GM18511 (cell line): ENCODE measurements at regions not wholly inside any gene's neighbourhood (a gene's known extent, or its start where the extent isn't known, plus 50 kb on each side); places are given as distances from the start of the nearest gene placed in this dataset.

ENCODE experiments used
- ATAC-seq: cut with Tn5 transposase; IDR thresholded peaks from one replicate; pipeline ENCODE4 v1.9.1; 2021; ENCODE audit warnings: mild to moderate bottlenecking, moderate library complexity; ENCODE audit not compliant: unreplicated experiment

DNA sequence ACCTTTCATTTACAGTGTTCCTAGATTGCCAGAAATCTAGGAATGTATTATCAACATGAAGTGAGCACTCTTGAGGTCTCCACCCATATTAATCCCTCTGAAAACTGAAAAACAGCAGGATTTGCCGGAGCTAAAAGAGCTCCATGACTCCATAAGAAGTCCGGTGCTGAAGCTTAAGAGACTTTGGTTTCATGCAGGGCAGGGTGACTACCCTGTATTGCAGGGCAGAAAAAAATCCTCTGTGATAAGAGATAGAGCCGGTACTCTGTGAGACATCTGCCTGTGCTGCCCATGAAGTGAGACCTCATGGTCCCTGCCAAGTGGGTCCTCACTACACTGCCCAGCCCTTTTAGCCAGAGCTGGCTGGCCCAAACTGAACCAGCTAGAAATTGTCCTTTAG lies 127.2 kb upstream of the NPY2R start:
- no peak for ATAC-seq

DNA sequence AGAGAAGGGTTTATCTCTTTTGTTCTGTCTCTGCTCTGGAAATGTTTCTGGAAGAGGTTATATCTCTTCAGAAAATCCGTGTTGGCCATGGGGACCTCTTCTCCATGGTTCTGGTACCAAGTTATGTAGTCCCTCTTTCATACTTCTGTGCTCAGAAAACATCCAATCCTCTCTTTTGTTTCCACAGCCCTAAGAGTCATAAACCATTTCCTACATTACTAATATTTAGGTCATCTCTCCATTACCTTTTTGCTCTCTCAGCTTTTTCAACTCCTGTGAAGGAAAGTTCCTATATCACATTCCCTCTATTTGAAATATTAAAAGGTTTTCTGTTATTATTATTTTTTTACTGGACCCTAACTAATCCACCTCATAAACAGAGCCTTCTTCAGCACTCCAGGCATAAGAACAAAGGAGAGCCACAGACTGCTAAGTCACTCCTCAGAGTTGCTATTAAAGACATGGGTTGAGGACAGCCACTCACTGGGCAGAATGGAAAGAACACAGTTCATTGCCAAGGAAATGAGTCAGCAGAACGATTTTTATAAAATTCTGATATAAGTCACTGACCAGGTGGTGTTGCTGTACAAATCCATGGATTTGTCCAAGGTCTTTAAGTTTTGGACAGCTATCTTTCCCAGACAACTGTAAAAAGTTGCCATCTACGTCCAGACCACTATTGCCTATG lies 122.4 kb upstream of the NPY2R start:
- ATAC-seq, result no peak

DNA sequence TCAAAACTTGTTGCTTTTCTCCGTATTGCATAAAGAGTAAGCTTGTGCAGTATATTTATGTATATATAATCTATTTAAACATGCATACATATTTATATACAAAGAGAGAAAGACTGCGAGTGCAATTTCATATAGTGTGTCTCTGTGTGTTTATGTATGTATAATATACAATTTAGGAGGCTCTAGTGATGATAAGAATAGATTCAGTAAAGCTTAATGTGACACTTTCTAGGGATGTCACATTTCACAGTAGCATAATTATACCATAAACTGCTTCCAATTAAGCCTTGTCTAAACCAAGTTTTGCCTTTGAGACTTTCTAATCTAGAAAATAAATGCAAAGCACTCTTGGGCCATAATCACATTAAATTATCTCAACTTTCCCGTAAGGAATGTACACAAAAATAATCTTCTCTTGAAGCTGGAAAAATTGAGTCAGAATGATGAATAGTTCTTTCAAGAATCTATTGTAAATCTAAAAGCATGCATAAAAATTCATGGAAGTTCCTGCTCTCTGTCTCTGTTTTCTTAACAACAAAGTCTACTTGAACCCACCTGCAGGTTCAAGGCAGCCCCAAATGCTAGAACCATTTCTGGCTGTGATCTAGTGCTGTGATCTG lies 114.1 kb upstream of the NPY2R start:
- ATAC-seq, result no peak

DNA sequence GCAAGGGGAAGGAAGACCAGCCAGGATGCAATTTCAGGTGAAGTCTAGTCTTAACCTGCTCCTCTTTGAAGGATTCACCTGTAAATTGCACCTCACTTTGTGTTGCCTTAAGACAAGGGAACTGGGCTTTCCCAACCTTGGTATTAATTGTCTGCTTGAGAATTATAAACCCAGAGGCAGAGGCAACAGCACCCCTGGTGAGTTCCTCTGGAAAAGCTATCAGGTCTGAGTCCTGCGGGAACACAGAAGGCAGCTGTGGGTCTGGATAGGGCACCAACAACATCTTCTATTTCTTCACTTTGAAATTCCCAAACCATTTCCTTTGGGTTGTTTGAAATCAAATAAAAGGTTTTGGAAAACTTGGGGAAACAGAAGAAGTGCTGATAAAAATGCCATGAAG lies 109.2 kb upstream of the NPY2R start:
- no peak for ATAC-seq

DNA sequence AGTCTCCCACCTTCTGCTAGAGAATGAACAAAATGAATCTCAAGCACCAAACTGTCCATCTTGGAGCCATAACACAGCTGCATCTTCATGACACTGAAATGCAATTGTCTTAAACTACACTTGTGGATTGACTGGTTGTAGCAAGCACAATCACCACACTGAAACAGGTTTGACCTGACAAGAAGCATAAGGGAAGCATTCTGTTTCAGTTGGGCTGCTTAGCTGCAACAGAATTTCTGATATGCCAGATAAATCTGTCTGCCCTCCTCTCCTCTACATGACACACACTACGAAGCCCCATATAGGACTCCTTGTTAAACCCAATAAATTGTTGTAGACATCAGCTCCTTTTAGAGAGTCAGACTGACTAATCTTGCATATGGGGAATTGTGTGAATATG lies 101.8 kb upstream of the NPY2R start:
- no peak for ATAC-seq

DNA sequence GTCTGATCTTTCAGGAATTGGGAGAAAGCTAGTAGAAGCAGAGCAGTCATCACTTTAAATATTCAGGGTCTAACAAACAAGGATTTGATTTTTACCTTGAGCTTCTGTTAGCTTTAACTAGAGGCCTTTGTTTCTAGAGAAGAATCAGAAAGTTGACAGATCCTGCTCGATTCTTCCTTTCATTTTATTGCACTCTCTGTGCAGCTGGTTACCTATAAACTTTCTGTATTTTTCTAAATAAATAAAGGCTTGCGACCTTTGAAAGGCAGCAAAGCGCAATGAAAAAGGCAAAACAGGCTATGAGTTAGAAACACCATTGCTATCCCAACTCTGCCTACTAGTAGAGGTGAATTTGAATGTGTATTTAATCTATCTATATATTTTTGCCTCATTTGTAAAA lies 101.4 kb upstream of the NPY2R start:
- no peak for ATAC-seq

DNA sequence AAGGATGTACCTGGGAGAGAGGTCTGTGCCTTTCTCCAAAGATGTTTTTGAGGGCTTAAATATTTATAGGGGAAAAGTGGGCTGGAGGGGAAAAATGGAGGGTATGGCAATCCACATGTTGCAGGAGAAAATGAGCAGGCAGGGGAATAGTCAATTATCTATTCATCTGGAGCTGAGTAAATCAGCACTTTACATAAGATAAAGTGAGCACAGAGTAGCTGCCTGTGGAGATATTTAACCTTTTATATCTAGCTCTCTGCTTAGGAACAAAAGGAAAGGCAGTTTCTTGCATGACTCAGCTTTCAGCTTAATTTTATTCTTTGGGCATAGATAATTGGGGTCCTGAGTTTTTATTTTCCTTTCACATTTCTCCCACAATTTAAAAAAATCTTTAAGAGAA lies 93.6 kb upstream of the NPY2R start:
- no peak for ATAC-seq

DNA sequence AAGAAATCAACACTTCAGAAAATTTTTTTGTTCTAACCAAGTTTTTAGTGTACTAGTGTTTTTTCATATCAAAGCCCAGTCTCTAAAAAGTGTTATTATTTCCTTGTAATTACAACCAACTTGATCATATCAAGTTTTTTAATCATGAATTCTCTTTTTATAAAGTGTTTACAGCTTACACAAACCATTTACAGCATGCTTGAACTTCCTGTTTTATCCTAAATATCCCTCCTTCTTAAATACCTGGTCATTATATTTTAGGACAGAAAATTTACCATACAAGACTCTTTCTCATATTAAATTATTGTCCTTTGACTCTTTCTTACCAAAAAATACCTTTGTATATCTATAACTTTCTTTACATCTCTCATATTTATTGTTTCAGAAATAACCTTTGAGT lies 89.4 kb upstream of the NPY2R start:
- ATAC-seq, result no peak

DNA sequence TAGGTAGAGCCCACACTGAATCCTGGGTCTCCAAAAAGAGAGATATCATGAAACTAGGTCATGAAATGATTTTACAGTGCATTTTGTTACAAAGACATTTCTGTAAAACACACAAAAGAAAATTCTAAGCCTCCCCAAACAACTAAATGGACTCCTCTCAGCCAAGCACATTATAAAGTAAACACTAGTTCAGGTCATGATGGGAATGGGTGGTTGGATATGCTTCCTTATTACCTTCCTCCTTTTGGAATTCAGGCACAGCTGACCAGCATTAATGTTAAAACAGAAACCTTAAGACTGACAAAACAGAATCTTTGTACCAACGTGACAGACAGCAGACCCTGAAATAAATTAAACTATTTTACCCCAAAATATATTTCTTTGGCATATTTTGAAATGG lies 87.9 kb upstream of the NPY2R start:
- ATAC-seq, result no peak

DNA sequence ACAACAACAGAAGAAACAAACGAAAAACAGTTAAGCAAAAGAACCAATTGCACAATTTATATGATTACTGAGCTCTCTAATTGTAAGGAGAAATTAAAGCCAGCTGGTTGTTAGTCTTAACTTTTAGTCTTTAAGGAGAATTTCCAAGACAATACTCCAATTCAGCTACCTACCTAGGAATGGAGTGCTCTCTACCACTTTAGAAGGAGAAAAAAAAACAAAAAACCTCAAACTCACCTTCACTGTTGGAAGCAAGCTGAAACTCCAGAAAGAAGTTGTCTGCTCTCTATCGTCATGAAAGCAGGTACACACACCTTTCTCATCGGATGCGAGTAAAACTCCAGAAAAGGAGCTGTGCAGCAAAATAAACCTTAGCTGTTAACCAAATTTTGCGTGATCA lies 86.1 kb upstream of the NPY2R start:
- ATAC-seq, result no peak

DNA sequence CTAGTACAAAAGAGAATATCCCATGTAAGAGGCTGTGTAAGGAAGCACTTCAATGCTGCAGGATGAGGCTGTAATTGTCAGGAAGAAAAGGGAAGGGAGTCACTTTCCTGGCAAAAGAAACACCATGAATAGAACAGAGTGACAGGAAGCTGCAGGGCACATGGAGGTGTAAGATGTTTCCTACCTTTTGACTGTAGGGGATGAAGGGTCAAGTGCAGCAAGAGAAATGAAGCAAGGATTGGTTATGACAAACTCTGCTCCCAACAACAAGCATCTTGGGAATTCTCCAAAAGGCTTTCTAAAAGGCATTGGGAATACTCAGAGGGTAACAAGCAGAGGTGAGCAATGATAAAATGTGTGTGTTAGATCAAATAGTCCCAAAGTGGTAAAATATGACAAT lies 74.3 kb upstream of the NPY2R start:
- ATAC-seq, result no peak

DNA sequence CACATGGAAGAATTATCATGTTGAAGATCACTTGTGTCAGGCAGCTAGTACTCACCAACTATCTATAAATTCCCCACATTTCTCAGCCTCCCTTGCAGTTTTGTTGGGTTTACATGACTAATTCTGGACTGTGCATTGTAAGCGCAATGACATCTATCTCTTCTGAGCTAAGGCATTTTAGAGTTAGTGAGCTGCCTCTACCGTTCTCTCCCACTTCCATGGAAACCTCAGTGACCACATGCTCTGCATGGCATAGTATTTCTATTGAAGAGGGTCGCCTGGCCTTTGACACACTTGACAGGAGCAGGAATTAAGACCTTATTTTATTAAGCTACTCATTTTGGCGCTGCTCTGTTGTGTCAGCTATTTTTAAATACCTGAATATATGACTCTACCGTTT lies 67.5 kb upstream of the NPY2R start:
- no peak for ATAC-seq

DNA sequence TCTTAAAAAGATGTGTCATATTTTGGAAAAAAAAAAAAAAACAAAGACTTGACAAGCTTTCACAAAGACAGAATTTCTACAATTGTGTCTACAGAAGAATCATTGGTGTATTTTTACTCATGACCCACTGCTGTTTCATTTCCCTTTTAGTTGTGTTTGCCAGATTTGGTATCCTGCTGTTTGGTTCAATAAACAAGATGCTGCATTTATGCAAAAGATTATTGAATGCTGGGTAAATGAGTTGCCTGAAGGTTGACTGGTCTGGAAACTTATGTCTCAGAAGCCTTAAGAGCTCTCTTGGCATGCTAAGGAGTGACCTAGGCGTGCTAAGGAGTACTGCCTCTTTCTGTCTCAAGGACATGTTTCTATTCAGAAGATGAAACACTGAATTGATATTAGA lies 64.9 kb upstream of the NPY2R start:
- peak; percentile 65 for ATAC-seq
